HL-60 (cell line): ENCODE measurements at regions not wholly inside any gene's neighbourhood (a gene's known extent, or its start where the extent isn't known, plus 50 kb on each side); places are given as distances from the start of the nearest gene placed in this dataset.

Experiments
- GABPA ChIP-seq: IDR thresholded peaks from 2 replicates; pipeline ENCODE4 v1.6.1; 2012; ENCODE audit warnings: low read depth
- POLR2AphosphoS5 ChIP-seq: IDR thresholded peaks from 2 replicates; pipeline ENCODE4 v1.6.1; 2012; ENCODE audit warnings: low read depth
- SPI1 ChIP-seq: IDR thresholded peaks from 2 replicates; pipeline ENCODE4 v1.6.1; 2012; ENCODE audit warnings: low read depth, mild to moderate bottlenecking, borderline replicate concordance
- TF ChIP-seq, protein P1 (sequence below): IDR thresholded peaks from one replicate; pipeline ENCODE4 v1.5.1; 2011; ENCODE audit warnings: low read length, control low read depth, inconsistent platforms; ENCODE audit not compliant: insufficient read depth
- TF ChIP-seq, protein P2 (sequence below): IDR thresholded peaks from 2 replicates; pipeline ENCODE4 v1.6.1; 2012; ENCODE audit warnings: low read depth; ENCODE audit not compliant: insufficient replicate concordance

DNA sequence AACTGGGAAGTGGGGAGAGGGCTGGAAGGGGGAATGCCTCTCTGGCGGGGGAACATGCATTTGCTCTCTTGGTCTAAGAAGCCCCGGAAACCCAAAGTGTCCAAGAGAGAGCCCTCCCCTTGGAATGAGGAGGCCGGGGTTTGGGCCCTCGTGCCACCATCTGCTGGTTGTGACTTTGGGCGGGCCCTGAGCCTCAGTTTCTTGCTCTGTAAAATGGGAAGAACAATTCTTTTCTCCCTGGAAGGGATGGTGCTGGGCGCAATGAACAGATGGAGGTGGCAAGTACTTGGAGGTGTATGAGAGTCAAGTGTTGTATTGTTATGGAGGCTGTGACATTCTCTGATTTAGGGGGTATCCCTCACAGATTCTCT is 69.9 kb upstream of the TARDBP start:
- TF ChIP-seq, protein P1, sequence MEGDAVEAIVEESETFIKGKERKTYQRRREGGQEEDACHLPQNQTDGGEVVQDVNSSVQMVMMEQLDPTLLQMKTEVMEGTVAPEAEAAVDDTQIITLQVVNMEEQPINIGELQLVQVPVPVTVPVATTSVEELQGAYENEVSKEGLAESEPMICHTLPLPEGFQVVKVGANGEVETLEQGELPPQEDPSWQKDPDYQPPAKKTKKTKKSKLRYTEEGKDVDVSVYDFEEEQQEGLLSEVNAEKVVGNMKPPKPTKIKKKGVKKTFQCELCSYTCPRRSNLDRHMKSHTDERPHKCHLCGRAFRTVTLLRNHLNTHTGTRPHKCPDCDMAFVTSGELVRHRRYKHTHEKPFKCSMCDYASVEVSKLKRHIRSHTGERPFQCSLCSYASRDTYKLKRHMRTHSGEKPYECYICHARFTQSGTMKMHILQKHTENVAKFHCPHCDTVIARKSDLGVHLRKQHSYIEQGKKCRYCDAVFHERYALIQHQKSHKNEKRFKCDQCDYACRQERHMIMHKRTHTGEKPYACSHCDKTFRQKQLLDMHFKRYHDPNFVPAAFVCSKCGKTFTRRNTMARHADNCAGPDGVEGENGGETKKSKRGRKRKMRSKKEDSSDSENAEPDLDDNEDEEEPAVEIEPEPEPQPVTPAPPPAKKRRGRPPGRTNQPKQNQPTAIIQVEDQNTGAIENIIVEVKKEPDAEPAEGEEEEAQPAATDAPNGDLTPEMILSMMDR: no peak
- TF ChIP-seq POLR2AphosphoS5 (no peak), SPI1 (no peak), GABPA (no peak)
- TF ChIP-seq, protein P2, sequence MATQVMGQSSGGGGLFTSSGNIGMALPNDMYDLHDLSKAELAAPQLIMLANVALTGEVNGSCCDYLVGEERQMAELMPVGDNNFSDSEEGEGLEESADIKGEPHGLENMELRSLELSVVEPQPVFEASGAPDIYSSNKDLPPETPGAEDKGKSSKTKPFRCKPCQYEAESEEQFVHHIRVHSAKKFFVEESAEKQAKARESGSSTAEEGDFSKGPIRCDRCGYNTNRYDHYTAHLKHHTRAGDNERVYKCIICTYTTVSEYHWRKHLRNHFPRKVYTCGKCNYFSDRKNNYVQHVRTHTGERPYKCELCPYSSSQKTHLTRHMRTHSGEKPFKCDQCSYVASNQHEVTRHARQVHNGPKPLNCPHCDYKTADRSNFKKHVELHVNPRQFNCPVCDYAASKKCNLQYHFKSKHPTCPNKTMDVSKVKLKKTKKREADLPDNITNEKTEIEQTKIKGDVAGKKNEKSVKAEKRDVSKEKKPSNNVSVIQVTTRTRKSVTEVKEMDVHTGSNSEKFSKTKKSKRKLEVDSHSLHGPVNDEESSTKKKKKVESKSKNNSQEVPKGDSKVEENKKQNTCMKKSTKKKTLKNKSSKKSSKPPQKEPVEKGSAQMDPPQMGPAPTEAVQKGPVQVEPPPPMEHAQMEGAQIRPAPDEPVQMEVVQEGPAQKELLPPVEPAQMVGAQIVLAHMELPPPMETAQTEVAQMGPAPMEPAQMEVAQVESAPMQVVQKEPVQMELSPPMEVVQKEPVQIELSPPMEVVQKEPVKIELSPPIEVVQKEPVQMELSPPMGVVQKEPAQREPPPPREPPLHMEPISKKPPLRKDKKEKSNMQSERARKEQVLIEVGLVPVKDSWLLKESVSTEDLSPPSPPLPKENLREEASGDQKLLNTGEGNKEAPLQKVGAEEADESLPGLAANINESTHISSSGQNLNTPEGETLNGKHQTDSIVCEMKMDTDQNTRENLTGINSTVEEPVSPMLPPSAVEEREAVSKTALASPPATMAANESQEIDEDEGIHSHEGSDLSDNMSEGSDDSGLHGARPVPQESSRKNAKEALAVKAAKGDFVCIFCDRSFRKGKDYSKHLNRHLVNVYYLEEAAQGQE: no peak
